Mesenteric fat pad (tissue), 1 donor: ENCODE measurements at regions not wholly inside any gene's neighbourhood (a gene's known extent, or its start where the extent isn't known, plus 50 kb on each side); places are given as distances from the start of the nearest gene placed in this dataset.

ENCODE experiments used
- DNase-seq: peaks from one replicate; pipeline ENCODE4 v3.0.0-alpha.2; 2020; ENCODE audit warnings: low spot score
- donor health status: DM: yes; HTN: yes; CAD: no.

GRCh38 chrX:5536261-5536660 is 692.4 kb downstream of the NLGN4X start:
- DNase-seq, result no peak

GRCh38 chrX:5528057-5528456 is 700.6 kb downstream of the NLGN4X start:
- no peak for DNase-seq

- DNase-seq, result no peak
Measured at GRCh38 chrX:5526191-5526590, 702.5 kb downstream of the NLGN4X start.

- DNase-seq, result no peak
Measured at GRCh38 chrX:5490786-5491563, 737.7 kb downstream of the NLGN4X start.

- DNase-seq, result no peak
Measured at GRCh38 chrX:5474282-5474681, 754.4 kb downstream of the NLGN4X start.

GRCh38 chrX:5458300-5458842 is 770.3 kb downstream of the NLGN4X start:
- DNase-seq, result no peak

GRCh38 chrX:5449323-5449722 is 779.3 kb downstream of the NLGN4X start:
- DNase-seq, result no peak

- no peak for DNase-seq
Measured at GRCh38 chrX:5431823-5432222, 796.8 kb downstream of the NLGN4X start.

- DNase-seq, result no peak
Measured at GRCh38 chrX:5425119-5425518, 803.5 kb downstream of the NLGN4X start.

GRCh38 chrX:5417381-5417780 is 811.3 kb downstream of the NLGN4X start:
- DNase-seq, result no peak

- no peak for DNase-seq
Measured at GRCh38 chrX:5415738-5416137, 812.9 kb downstream of the NLGN4X start.

- no peak for DNase-seq
Measured at GRCh38 chrX:5409106-5409505, 819.6 kb downstream of the NLGN4X start.

GRCh38 chrX:5402461-5402860 is 826.2 kb downstream of the NLGN4X start:
- no peak for DNase-seq

GRCh38 chrX:5399403-5399802 is 829.3 kb downstream of the NLGN4X start:
- no peak for DNase-seq

GRCh38 chrX:5397409-5397808 is 831.3 kb downstream of the NLGN4X start:
- no peak for DNase-seq

GRCh38 chrX:5390376-5390775 is 838.3 kb downstream of the NLGN4X start:
- no peak for DNase-seq

- DNase-seq, result no peak
Measured at GRCh38 chrX:5388087-5388486, 840.6 kb downstream of the NLGN4X start.

- DNase-seq, result no peak
Measured at GRCh38 chrX:5380426-5380825, 848.2 kb downstream of the NLGN4X start.

GRCh38 chrX:5341902-5342301 is 886.8 kb downstream of the NLGN4X start:
- no peak for DNase-seq

GRCh38 chrX:5337160-5337559 is 891.5 kb downstream of the NLGN4X start:
- no peak for DNase-seq

GRCh38 chrX:5324546-5324945 is 904.1 kb downstream of the NLGN4X start:
- no peak for DNase-seq

GRCh38 chrX:5314148-5314547 is 914.5 kb downstream of the NLGN4X start:
- DNase-seq, result no peak

GRCh38 chrX:5307416-5307815 is 921.3 kb downstream of the NLGN4X start:
- DNase-seq, result no peak
